Glomerular visceral epithelial cell (primary cell): ENCODE measurements at regions not wholly inside any gene's neighbourhood (a gene's known extent, or its start where the extent isn't known, plus 50 kb on each side); places are given as distances from the start of the nearest gene placed in this dataset.

Source experiments
- DNase-seq: peaks from one replicate; pipeline ENCODE4 v3.0.0-alpha.2; 2016; ENCODE audit errors: extremely low spot score

- DNase-seq, result no peak
Observed at GRCh38 chr1:175865041-175865766, 121.8 kb upstream of the TNR start.

- DNase-seq, result no peak
Observed at GRCh38 chr1:175864625-175865024, 121.2 kb upstream of the TNR start.

DNA sequence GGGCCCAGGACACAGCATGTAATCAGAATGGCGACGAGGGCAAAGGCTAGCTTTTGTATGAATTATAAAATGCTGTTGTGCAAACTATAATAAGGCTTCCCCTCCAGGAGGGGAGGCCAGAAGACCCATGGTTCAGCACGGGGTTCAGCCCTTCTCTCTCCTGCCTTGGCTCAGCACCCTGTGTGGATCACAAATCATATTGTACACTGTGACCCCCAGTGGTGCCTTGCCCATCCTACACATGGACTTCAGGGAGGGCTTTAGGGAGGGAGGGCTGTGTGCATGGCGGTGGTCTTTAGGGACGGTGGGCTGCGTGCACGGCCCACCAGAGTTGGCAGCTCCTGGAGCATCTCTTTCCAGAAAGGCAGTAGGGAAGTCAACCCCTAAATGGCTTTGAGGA, 120.8 kb upstream of the TNR start:
- DNase-seq, result no peak

GRCh38 chr1:175863299-175864050, 120.1 kb upstream of the TNR start:
- no peak for DNase-seq

GRCh38 chr1:175862408-175862807, 119.0 kb upstream of the TNR start:
- no peak for DNase-seq

DNA sequence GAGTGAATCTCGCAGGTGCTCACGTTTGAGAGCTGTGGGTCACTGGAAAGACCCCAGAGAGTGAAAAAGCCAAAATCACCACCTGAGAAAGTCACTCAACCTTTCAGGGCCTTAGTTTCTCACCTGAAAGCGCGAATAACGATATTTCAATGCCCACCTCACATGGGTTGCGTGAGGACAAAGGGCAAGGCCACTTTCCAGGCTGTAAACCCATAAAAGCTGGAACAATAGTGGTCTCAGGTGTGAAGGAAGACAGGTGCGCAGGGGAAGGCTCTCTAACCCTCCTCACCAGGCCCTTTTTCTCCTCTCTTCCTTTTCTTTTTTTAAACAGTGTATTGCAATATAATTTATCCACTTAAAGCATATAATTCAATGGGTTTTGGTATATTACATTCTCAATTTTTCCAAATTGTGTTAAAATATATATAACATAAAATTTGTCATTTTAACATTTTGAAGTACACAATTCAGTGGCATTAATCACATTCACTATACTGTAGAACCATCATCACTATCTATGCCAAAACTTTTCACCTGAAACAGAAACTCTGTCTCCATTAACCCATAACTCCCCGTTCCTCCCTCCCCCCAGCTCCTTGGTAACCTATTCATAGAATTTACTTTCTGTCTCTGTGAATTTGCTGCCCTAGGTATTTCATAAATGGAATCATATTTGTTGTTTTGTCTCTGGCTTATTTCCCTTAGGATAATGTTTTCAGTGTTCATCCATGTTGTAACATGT, 118.4 kb upstream of the TNR start:
- no peak for DNase-seq

- DNase-seq, result no peak
Observed at GRCh38 chr1:175857756-175858155, 114.4 kb upstream of the TNR start.

GRCh38 chr1:175853681-175854080, 110.3 kb upstream of the TNR start:
- DNase-seq, result no peak

DNA sequence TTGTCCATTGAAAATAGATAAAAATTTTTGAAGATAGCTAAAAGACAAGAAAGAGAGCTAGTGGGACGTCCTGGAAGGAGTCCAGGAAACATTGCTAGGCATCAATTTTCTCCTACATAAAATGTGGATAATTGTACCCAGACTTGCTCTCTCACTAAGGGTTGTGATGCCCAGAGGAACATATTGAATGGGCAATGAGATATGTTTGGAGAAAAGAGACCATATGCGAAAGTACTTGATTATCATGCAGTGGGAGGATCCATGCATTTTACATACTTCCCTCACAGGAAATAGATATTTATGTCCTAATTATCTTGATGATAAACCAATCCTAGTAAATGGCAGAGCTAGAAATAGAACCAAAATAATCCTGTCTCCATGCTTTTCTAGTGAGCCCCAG, 108.4 kb upstream of the TNR start:
- no peak for DNase-seq

DNA sequence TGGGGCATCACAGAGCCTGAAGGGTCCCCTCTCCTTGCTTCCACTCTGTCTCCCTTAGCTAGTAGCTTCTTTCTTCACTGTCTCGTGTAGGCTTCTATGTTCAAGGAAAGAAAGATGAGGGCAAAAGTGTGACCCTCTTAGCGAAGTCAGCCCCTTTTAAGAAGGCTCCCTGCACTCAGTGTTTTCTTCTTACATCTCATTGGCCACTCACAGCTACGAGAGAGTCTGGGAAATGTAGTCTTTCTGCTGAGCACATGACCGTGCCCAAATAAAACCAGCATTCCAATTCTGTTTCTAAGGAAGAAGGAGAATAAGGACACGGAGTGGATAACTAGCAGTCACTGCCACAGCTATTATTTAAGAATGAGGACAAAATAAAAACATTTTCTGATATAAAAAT, 104.9 kb upstream of the TNR start:
- DNase-seq, result no peak

DNA sequence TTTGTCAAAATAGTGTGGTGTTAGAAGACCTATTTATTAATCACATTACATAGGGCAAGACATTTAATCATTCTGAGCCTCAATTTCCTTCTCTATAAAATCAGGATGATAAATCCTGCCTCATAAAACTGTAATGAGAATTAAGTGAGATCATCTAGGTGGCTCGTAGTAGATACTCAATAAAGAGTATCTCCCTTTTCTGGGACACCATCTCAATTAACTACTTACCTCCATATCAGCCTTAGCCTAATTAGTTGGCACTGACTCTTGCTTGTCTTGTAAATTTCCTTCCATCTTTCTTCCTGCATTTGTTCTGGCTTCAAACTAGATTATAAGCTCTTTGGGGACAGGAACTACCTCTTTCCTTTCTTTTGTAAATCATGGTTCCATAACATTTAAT, 102.6 kb upstream of the TNR start:
- DNase-seq, result no peak

- no peak for DNase-seq
Observed at GRCh38 chr1:175845338-175845737, 101.9 kb upstream of the TNR start.

DNA sequence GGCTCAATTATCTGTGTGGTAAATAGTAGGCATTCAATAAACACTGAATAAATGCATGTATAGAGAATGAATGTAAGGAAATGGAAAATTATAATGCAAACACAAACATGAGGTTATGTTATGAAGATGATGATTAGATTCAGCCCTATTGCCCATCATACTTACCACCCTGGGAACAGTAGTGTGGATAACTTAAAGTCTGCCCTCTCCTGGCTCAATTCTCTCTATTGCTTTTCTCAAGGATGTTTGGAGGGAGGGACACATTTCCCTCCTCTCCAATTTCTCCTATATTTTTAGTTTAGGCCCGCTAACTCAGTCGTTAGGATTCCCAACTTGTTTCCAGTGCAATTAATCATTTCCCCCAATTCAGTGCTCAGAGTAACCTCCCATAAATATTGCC, 101.5 kb upstream of the TNR start:
- DNase-seq, result no peak

GRCh38 chr1:175842550-175842949, 99.2 kb upstream of the TNR start:
- DNase-seq, result no peak

- no peak for DNase-seq
Observed at GRCh38 chr1:175841738-175842187, 98.4 kb upstream of the TNR start.

- DNase-seq, result no peak
Observed at GRCh38 chr1:175840787-175841186, 97.4 kb upstream of the TNR start.

DNA sequence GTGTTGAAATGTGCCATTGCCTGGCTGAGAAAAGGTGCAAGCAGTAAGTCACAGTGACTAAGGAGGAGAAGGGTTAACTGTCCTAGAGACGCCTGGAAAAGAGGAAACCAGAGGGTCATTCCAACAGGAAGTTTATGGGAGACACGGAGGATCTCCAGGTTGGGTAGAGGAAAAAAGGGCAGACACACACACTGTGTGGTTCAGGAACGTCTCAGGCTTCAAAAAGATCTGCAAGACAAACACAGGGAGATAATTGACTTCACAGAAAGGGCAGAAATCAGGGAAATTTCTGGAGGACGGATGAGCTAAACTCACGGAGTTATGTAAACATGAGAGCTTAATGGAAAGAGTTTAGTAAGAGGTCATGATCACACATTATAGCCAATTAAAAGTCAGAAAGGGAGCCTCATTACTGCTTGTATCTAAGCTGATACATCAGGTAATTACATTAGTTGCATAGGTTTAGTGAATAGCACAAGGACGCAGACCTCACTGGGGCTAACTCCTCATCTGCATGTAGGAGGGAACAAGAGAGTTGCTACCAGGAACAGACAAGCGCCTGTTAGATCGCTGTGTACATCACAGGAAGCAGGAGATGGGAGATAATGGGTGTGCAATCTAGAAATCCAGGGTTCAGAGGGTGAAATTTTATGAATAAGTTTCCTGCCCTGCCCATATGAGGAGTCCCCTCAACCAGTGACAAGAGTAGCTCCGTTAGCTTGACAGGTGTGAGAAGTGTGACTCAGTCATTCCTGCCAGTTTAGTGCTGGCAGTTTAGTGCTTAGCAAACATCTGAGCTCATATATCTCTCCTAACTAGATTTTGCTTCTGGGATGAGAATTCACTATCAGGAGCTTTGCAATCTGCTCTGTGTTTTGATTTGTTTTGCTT, 96.6 kb upstream of the TNR start:
- no peak for DNase-seq

- DNase-seq, result no peak
Observed at GRCh38 chr1:175834597-175834996, 91.2 kb upstream of the TNR start.

DNA sequence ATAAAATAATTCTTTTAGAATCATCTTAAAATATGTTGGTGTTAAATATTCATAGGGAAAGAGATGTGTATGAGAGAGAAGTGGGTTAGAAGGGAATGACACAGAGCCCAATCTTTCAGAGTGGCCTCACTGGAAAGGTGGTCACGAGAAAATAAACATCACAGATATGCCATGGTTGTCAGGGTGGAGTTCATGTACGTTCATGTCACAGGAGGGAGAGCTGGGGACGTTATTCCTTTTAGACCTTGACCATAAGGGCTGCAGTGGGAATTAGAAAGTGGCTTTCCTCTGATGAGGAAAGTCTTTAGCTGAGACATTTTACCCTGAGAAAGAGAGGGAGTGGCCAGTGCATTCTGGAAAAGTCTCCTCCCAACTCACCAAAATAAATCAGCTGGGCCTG, 90.6 kb upstream of the TNR start:
- no peak for DNase-seq

DNA sequence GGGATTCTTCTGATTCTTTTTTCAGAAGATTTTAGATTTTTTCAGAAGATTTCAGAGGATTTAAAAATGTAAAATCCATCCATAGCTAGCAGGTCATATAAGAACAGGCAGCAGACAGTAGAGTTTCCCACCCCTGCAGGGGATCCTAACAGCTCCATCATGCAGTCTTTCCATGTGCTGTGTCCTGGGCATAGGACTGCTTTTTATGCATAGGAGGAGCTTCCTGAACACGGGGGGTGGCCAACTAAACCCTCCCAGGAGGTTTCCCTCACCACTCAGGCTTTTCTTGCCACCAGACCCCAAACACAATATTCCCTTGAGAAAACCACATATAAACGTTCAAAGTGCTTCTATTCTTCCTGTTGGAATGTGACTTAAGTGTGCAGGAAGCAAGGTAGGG, 90.1 kb upstream of the TNR start:
- DNase-seq, result no peak

DNA sequence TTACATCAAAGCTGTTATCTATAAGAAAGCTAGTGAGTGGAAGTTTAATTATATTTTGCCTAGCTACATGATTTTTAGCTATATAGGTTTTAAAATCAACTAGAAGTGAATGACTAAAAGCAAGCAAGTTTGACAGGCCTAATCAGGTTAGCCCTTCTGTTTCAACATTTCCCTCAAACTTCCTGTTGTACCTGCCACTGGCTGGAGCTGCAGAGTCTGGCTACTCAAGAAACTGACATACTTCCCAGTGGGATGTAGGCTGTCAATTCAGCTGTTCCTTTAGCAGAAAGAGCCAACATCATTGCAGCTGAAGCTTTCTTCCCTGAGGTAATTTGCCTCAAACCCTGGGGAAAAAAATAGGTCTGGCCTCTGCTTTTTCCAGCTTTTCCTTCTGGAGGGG, 87.1 kb upstream of the TNR start:
- no peak for DNase-seq

DNA sequence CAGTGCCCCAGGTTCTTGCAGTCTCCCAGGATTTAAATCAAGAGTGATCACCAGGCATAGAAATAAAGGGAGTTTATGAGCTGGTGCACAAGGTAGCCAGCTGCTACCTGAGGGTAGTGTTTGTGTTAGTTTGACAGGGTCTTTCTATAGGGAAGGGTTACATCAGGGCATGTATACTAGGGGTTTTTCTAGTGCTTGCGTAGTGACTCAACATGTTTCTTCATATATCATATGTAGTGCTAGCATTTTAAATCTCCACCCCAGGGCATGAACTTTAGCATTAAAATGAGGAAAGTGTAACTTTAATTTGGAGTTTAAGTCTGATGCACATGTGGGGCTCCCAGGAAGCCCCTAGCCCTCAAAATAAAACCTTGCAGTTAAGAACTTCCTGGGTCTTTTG, 86.5 kb upstream of the TNR start:
- no peak for DNase-seq
